Neuronal stem cell (in vitro differentiated cells): ENCODE measurements at regions not wholly inside any gene's neighbourhood (a gene's known extent, or its start where the extent isn't known, plus 50 kb on each side); places are given as distances from the start of the nearest gene placed in this dataset.
"Not testable (repeated sequence)": the region's sequence is repeated elsewhere in the genome, so short reads cannot be mapped to it uniquely, and the experiment has no call there.

Experiments used
- DNase-seq: peaks from one replicate; pipeline ENCODE4 v3.0.0-alpha.2; 2013; ENCODE audit warnings: low spot score
- H2AFZ ChIP-seq: one replicate; pipeline ENCODE4 v1.6.1; 2013; ENCODE audit warnings: mild to moderate bottlenecking, low read length, inconsistent platforms
- H2AK5ac ChIP-seq: 2 replicates; pipeline ENCODE4 v1.6.1; 2013; ENCODE audit warnings: low read depth, mild to moderate bottlenecking, inconsistent platforms, low read length, moderate library complexity, mixed read lengths
- H2BK120ac ChIP-seq: 2 replicates; pipeline ENCODE4 v1.6.1; 2013; ENCODE audit warnings: low read depth, mild to moderate bottlenecking, inconsistent platforms, low read length, moderate library complexity, mixed read lengths
- H2BK12ac ChIP-seq: one replicate; pipeline ENCODE4 v1.6.1; 2013; ENCODE audit warnings: low read length, inconsistent platforms
- H2BK15ac ChIP-seq: 2 replicates; pipeline ENCODE4 v1.6.1; 2013; ENCODE audit warnings: mild to moderate bottlenecking, low read length, inconsistent platforms, mixed read lengths
- H2BK5ac ChIP-seq: one replicate; pipeline ENCODE4 v1.6.1; 2013; ENCODE audit warnings: inconsistent platforms, mild to moderate bottlenecking, low read length, moderate library complexity
- H3K14ac ChIP-seq: one replicate; pipeline ENCODE4 v1.6.1; 2013; ENCODE audit warnings: low read length, inconsistent platforms
- H3K18ac ChIP-seq: 2 replicates; pipeline ENCODE4 v1.6.1; 2013; ENCODE audit warnings: low read length, inconsistent platforms
- H3K23ac ChIP-seq: 2 replicates; pipeline ENCODE4 v1.6.1; 2013; ENCODE audit warnings: low read depth, mild to moderate bottlenecking, mixed read lengths, low read length, inconsistent platforms; ENCODE audit not compliant: poor library complexity
- H3K27ac ChIP-seq: replicated peaks from 3 replicates; pipeline ENCODE4 v1.5.1; 2013; ENCODE audit warnings: low read length, inconsistent platforms
- H3K27me3 ChIP-seq, 3 experiments: 2 replicates each; pipeline ENCODE4 v1.6.1; 2013; ENCODE audit warnings: low read length in 3 of 3, mild to moderate bottlenecking in 2 of 3, inconsistent platforms in 1 of 3, low read depth in 1 of 3, mixed read lengths in 1 of 3, moderate library complexity in 1 of 3; ENCODE audit not compliant: control insufficient read depth in 3 of 3, insufficient read depth in 3 of 3
- H3K36me3 ChIP-seq, 2 donors: replicated peaks in 1 of 2; 2 replicates each; pipeline ENCODE4 v1.6.1; 2013; ENCODE audit warnings: low read length in 2 of 2; ENCODE audit not compliant: control insufficient read depth in 2 of 2, insufficient read depth in 2 of 2
- H3K4ac ChIP-seq: 2 replicates; pipeline ENCODE4 v1.6.1; 2013; ENCODE audit warnings: inconsistent platforms, mild to moderate bottlenecking, low read length, moderate library complexity
- H3K4me1 ChIP-seq, 2 donors: 1 replicate in 1 of 2; 2 replicates in 1 of 2; pipeline ENCODE4 v1.6.1; 2013; ENCODE audit warnings: low read length in 2 of 2, low read depth in 1 of 2; ENCODE audit not compliant: control insufficient read depth in 2 of 2, insufficient read depth in 1 of 2
- H3K4me2 ChIP-seq: one replicate; pipeline ENCODE4 v1.6.1; 2013; ENCODE audit warnings: mild to moderate bottlenecking, low read length, inconsistent platforms; ENCODE audit not compliant: insufficient read depth, poor library complexity, severe bottlenecking
- H3K4me3 ChIP-seq, 2 donors: 2 replicates each; pipeline ENCODE4 v1.5.1; 2013; ENCODE audit warnings: low read length in 2 of 2, mild to moderate bottlenecking in 2 of 2, inconsistent platforms in 1 of 2, moderate library complexity in 1 of 2
- H3K79me1 ChIP-seq: one replicate; pipeline ENCODE4 v1.6.1; 2013; ENCODE audit warnings: low read depth, mild to moderate bottlenecking, inconsistent platforms, low read length, moderate library complexity
- H3K9ac ChIP-seq: one replicate; pipeline ENCODE4 v1.6.1; 2013; ENCODE audit warnings: mild to moderate bottlenecking, low read depth, low read length, inconsistent platforms; ENCODE audit not compliant: poor library complexity
- H3K9me3 ChIP-seq, 2 donors: replicated peaks in 1 of 2; 2 replicates each; pipeline versions ENCODE3 to v1.6.1; 2013; ENCODE audit warnings: low read length in 2 of 2, mild to moderate bottlenecking in 2 of 2, inconsistent platforms in 1 of 2, low read depth in 1 of 2, mixed read lengths in 1 of 2, moderate library complexity in 1 of 2; ENCODE audit not compliant: control insufficient read depth in 2 of 2, insufficient read depth in 1 of 2
- H4K8ac ChIP-seq: one replicate; pipeline ENCODE4 v1.6.1; 2013; ENCODE audit warnings: low read depth, mild to moderate bottlenecking, inconsistent platforms, low read length, moderate library complexity
- H4K91ac ChIP-seq: one replicate; pipeline ENCODE4 v1.6.1; 2013; ENCODE audit warnings: low read length, low read depth, mild to moderate bottlenecking, inconsistent platforms; ENCODE audit not compliant: poor library complexity
- WGBS, 2 donors: extraction: QIAGEN DNeasy Blood & Tissue Kit; methylation state at CpG; one replicate each; pipeline ENCODE4 v1.1.7; 2013; ENCODE audit warnings: missing lambda C conversion rate in 2 of 2, mixed read lengths in 1 of 2; ENCODE audit not compliant: insufficient read length in 2 of 2, insufficient replicate concordance in 1 of 2; ENCODE audit errors: extremely low coverage in 2 of 2; 5-methylcytosine and 5-hydroxymethylcytosine counted together

GRCh38 chr14:37816135-37816534 is 220.7 kb downstream of the TTC6 start:
- no peak overlapping the region for H2BK15ac ChIP-seq
- H3K9me3 ChIP-seq, result no peaks in the 10 kb centered on the region
- H3K4me3 ChIP-seq, result no peak overlapping the region
- no peak overlapping the region for H2AFZ ChIP-seq
- no peak overlapping the region for H4K91ac ChIP-seq
- H3K14ac ChIP-seq, result no peak overlapping the region
- H3K36me3 ChIP-seq, result no peaks in the 10 kb centered on the region
- no peak overlapping the region for H2AK5ac ChIP-seq
- no peak overlapping the region for H2BK120ac ChIP-seq
- H3K23ac ChIP-seq, result no peak overlapping the region
- H3K4me1 ChIP-seq, result peaks cover 5% of the 10 kb centered on the region in 2 donors
- no peak for DNase-seq
- WGBS, 2 donors, result no CpG with 5 or more reads among the region's 1 CpG
- H2BK5ac ChIP-seq, result no peak overlapping the region
- H3K27me3 ChIP-seq, result no peaks in the 10 kb centered on the region
- H3K27ac ChIP-seq, result no peak overlapping the region
- H3K4me2 ChIP-seq, result no peak overlapping the region
- H3K9ac ChIP-seq, result no peak overlapping the region
- no peak overlapping the region for H4K8ac ChIP-seq
- no peaks in the 10 kb centered on the region for H3K79me1 ChIP-seq
- H3K18ac ChIP-seq, result no peak overlapping the region
- H2BK12ac ChIP-seq, result no peak overlapping the region
- no peak overlapping the region for H3K4ac ChIP-seq

- H3K9me3 ChIP-seq, result no peaks in the 10 kb centered on the region
- no peak overlapping the region for H2BK12ac ChIP-seq
- peaks cover 5% of the 10 kb centered on the region in 2 donors for H3K4me1 ChIP-seq
- H4K8ac ChIP-seq, result no peak overlapping the region
- H3K9ac ChIP-seq, result no peak overlapping the region
- H3K4me2 ChIP-seq, result no peak overlapping the region
- H2AFZ ChIP-seq, result no peak overlapping the region
- H3K23ac ChIP-seq, result no peak overlapping the region
- no peak overlapping the region for H3K4me3 ChIP-seq
- H3K27me3 ChIP-seq, result no peaks in the 10 kb centered on the region
- H4K91ac ChIP-seq, result no peak overlapping the region
- H3K18ac ChIP-seq, result peak overlapping the region; percentile 67
- peak overlapping the region; percentile 38 for H2BK15ac ChIP-seq
- no peak overlapping the region for H3K4ac ChIP-seq
- no peaks in the 10 kb centered on the region for H3K79me1 ChIP-seq
- H2BK120ac ChIP-seq, result no peak overlapping the region
- no CpG with 5 or more reads among the region's 4 CpGs for WGBS, 2 donors
- H3K27ac ChIP-seq, result no peak overlapping the region
- DNase-seq, result no peak
- H3K36me3 ChIP-seq, result no peaks in the 10 kb centered on the region
- no peak overlapping the region for H2AK5ac ChIP-seq
- H3K14ac ChIP-seq, result no peak overlapping the region
- H2BK5ac ChIP-seq, result no peak overlapping the region
Observed at GRCh38 chr14:37816743-37817295, 221.4 kb downstream of the TTC6 start.

- H4K8ac ChIP-seq, result no peak overlapping the region
- peaks cover 5% of the 10 kb centered on the region in 2 donors for H3K4me1 ChIP-seq
- no peak overlapping the region for H2AFZ ChIP-seq
- no peak overlapping the region for H3K4ac ChIP-seq
- H2AK5ac ChIP-seq, result no peak overlapping the region
- H3K4me2 ChIP-seq, result no peak overlapping the region
- H2BK15ac ChIP-seq, result no peak overlapping the region
- no peak overlapping the region for H4K91ac ChIP-seq
- no peak overlapping the region for H3K27ac ChIP-seq
- no peaks in the 10 kb centered on the region for H3K79me1 ChIP-seq
- no peak overlapping the region for H3K4me3 ChIP-seq
- DNase-seq, result no peak
- H3K27me3 ChIP-seq, result no peaks in the 10 kb centered on the region
- H2BK120ac ChIP-seq, result no peak overlapping the region
- no peaks in the 10 kb centered on the region for H3K9me3 ChIP-seq
- no peak overlapping the region for H3K14ac ChIP-seq
- H2BK5ac ChIP-seq, result no peak overlapping the region
- H3K36me3 ChIP-seq, result no peaks in the 10 kb centered on the region
- H3K23ac ChIP-seq, result no peak overlapping the region
- no peak overlapping the region for H3K18ac ChIP-seq
- H2BK12ac ChIP-seq, result no peak overlapping the region
- no peak overlapping the region for H3K9ac ChIP-seq
- WGBS, 2 donors, result no CpG with 5 or more reads among the region's 8 CpGs
Observed at GRCh38 chr14:37819155-37820015, 224.0 kb downstream of the TTC6 start.

GRCh38 chr14:37820810-37821209 is 225.4 kb downstream of the TTC6 start:
- not testable (repeated sequence) for H4K8ac ChIP-seq, H3K4me1 ChIP-seq, H3K23ac ChIP-seq, H3K9me3 ChIP-seq, H4K91ac ChIP-seq, H3K4me3 ChIP-seq, H3K4ac ChIP-seq, H3K18ac ChIP-seq, H3K9ac ChIP-seq, H3K36me3 ChIP-seq, DNase-seq, H2AFZ ChIP-seq, H2BK12ac ChIP-seq, H2BK5ac ChIP-seq, H3K4me2 ChIP-seq, H3K27ac ChIP-seq, H2AK5ac ChIP-seq, H3K27me3 ChIP-seq, H2BK15ac ChIP-seq, H3K14ac ChIP-seq, H3K79me1 ChIP-seq, H2BK120ac ChIP-seq
